ENCODE measurements at regions not wholly inside any gene's neighbourhood (a gene's known extent, or its start where the extent isn't known, plus 50 kb on each side); places are given as distances from the start of the nearest gene placed in this dataset.
"Not testable (repeated sequence)": the region's sequence is repeated elsewhere in the genome, so short reads cannot be mapped to it uniquely, and the experiment has no call there.

GRCh38 chr7:94781236-94781635 lies 125.3 kb upstream of the SGCE start:
- H3K4me3 ChIP-seq (ENCODE audit: low read depth, low read length): no peak overlapping the region
- TF ChIP-seq CTCF (conservative IDR thresholded peaks at IDR 0.05; ENCODE audit: low read depth, low read length): no peak
- no peak for DNase-seq (ENCODE audit: low read depth)

- DNase-seq (ENCODE audit: low read depth): no peak
- no peak for TF ChIP-seq CTCF (conservative IDR thresholded peaks at IDR 0.05; ENCODE audit: low read depth, low read length)
- no peak overlapping the region for H3K4me3 ChIP-seq (ENCODE audit: low read depth, low read length)
Observed at GRCh38 chr7:94782777-94783176, 124.6 kb upstream of the PPP1R9A start.

- H3K4me3 ChIP-seq (ENCODE audit: low read depth, low read length): no peak overlapping the region
- TF ChIP-seq CTCF (conservative IDR thresholded peaks at IDR 0.05; ENCODE audit: low read depth, low read length): no peak
- no peak for DNase-seq (ENCODE audit: low read depth)
Observed at GRCh38 chr7:94787285-94787684, 120.1 kb upstream of the PPP1R9A start.

GRCh38 chr7:94788378-94788777 lies 119.0 kb upstream of the PPP1R9A start:
- not testable (repeated sequence) for DNase-seq (ENCODE audit: low read depth); H3K4me3 ChIP-seq (ENCODE audit: low read depth, low read length)

GRCh38 chr7:94792241-94792640 lies 115.2 kb upstream of the PPP1R9A start:
- TF ChIP-seq CTCF (conservative IDR thresholded peaks at IDR 0.05; ENCODE audit: low read depth, low read length): no peak
- DNase-seq (ENCODE audit: low read depth): no peak
- no peak overlapping the region for H3K4me3 ChIP-seq (ENCODE audit: low read depth, low read length)

- not testable (repeated sequence) for DNase-seq (ENCODE audit: low read depth)
Observed at GRCh38 chr7:94797404-94797803, 110.0 kb upstream of the PPP1R9A start.

GRCh38 chr7:94803821-94804220 lies 103.6 kb upstream of the PPP1R9A start:
- H3K4me3 ChIP-seq (ENCODE audit: low read depth, low read length): no peak overlapping the region
- no peak for TF ChIP-seq CTCF (conservative IDR thresholded peaks at IDR 0.05; ENCODE audit: low read depth, low read length)
- no peak for DNase-seq (ENCODE audit: low read depth)

More at GRCh38 chr7:94797404-94797803, 110.0 kb upstream of the PPP1R9A start:
- H3K4me3 ChIP-seq (ENCODE audit: low read depth, low read length): not testable (repeated sequence)

- DNase-seq (ENCODE audit: low read depth); H3K4me3 ChIP-seq (ENCODE audit: low read depth, low read length): not testable (repeated sequence)
Observed at GRCh38 chr7:94808673-94809072, 98.7 kb upstream of the PPP1R9A start.

GRCh38 chr7:94810496-94810895 lies 96.9 kb upstream of the PPP1R9A start:
- H3K4me3 ChIP-seq (ENCODE audit: low read depth, low read length): no peak overlapping the region
- no peak for DNase-seq (ENCODE audit: low read depth)
- TF ChIP-seq CTCF (conservative IDR thresholded peaks at IDR 0.05; ENCODE audit: low read depth, low read length): no peak

Data from choroid plexus epithelial cell (primary cell).